H4 (cell line): ENCODE measurements at regions not wholly inside any gene's neighbourhood (a gene's known extent, or its start where the extent isn't known, plus 50 kb on each side); places are given as distances from the start of the nearest gene placed in this dataset.

Experiments
- DNase-seq: peaks from one replicate; pipeline ENCODE4 v3.0.0-alpha.2; 2015; ENCODE audit warnings: low spot score

- no peak for DNase-seq
These were observed 1893.8 kb downstream of the NCAM2 start for GRCh38 chr21:22892028-22892427.

GRCh38 chr21:22892740-22893139, 1894.5 kb downstream of the NCAM2 start:
- DNase-seq = no peak

DNA sequence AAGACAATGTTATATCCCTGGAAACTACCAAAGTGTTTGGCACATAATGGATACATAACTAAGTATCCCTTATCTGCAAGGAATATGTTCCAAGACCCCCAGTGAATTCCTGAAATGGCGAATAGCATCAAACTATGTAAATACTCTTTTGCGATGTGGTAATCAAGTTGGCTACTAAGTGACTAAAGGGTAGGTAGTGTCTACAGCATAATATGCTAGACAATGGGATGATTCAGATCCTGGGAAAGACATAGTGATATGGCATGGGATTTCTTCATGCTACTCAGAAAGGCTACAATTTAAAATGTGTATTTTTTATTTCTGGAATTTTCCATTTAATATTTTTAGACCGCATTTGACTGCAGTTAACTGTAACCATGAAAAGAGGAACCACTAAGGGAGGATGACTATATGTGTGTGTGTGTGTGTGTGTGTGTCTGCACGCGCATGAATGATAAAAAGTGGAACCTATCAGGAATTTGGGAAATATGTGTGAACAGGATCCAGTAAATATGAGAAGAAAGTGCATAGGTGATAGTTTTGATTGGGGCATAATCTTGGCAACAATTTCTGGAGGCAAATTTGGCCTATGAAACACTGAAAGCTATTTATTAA, 1899.9 kb downstream of the NCAM2 start:
- DNase-seq = no peak

GRCh38 chr21:22900490-22900889, 1902.3 kb downstream of the NCAM2 start:
- DNase-seq = peak; percentile 14

DNA sequence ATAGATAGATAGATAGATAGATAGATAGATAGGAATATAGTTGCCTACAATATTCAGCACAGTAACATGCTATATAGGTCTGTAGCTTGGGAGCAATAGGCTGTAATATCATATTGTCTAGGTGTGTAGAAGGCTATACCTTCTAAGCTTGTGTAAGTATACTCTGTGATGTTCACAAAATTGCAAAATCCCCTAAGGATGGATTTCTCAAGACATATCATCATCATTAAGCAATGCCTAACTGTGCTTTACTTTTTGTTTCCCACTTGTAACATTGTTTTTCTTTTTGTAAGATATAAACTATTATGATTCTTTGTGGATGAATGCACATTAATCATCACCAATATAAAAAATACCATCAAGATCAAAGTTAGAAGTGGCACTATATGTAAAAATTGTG, 1905.6 kb downstream of the NCAM2 start:
- no peak for DNase-seq

DNA sequence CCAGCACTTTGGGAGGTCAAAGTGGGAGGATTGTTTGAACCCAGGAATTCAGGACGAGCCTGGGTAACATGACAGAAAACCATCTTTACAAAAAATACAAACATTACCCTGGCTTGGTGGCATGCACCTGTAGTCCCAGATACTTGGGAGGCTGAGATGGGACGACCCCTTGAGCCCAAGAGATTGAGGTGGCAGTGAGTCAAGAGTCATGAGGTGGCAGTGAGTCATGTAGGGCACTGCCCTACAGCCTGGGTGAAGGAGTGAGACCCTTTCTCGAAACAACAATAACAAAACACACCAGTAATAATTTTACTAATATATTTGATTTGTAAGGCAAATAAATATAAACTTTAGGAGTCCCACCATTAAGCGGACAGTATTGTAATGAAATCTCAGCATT, 1906.2 kb downstream of the NCAM2 start:
- no peak for DNase-seq

DNA sequence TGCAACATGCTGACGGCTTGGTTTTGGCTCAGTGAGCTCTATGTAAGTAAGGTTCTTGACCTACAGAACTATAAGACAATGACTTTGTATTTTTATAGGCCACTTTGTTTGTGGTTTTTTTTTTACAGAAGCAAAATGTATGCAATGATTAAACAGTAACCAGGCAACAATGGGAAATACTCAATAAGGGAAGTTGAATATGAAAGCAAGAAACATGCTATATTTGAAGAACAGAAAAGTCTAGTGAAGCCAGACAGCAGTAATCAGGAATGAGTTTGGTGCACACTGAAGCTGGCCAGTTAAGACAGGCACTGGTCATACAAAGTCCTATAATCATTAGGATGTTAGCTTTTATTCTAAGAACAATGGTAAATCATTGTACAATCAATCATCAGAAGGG, 1926.8 kb downstream of the NCAM2 start:
- DNase-seq = no peak

DNA sequence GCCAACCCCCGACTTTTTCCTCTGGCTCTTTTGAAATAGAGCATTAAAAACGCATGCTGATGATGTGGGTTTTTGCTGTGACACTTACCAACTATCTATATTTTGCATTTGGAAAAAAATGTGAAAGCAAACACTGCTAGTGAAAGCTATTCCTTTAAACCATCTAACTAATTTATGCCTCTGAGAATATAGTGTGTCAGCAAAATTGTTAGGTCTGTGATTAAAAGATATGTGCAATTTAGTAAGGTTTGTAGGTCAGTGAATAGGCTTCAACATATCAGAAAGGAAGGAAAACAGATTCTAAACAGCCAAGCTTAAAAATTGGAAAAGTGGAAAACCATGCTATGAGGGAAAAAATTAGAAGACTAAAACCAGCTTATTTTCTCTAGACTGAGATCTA, 1929.3 kb downstream of the NCAM2 start:
- DNase-seq = no peak

DNA sequence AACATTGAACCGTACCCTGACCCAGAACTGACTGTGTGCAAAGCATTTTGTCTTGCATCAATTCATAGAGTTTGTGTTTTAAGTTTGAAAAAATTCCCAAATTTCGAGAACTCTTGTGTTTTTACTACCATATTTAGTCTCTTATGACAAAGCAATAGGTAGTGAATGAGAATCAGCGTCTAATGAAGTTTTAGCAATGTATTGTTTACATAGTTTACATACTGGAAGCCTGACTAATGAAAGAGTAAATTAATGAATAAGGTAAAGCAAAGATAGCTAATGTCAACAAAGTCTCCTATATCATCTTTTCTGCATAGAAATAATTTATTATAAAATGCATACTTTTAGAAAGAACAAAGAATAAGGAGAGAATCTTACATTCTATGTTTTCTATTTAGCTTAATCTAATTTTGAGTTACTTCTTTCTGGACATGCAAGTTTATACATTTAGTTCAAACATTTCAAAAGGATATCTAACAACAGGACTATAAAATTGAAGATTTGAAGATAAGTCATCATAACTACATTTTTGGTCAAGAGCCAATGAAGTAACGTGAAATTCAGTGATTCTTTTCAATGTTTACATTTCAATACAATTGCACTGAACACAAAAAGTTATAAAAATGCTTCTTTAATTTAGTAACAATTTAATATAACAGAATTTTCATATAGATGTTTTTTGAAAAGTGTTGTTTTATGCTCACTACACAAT, 1943.7 kb downstream of the NCAM2 start:
- no peak for DNase-seq

- DNase-seq = no peak
These were observed 1957.3 kb downstream of the NCAM2 start for GRCh38 chr21:22955559-22955958.

GRCh38 chr21:22961258-22961657, 1963.0 kb downstream of the NCAM2 start:
- DNase-seq = no peak

DNA sequence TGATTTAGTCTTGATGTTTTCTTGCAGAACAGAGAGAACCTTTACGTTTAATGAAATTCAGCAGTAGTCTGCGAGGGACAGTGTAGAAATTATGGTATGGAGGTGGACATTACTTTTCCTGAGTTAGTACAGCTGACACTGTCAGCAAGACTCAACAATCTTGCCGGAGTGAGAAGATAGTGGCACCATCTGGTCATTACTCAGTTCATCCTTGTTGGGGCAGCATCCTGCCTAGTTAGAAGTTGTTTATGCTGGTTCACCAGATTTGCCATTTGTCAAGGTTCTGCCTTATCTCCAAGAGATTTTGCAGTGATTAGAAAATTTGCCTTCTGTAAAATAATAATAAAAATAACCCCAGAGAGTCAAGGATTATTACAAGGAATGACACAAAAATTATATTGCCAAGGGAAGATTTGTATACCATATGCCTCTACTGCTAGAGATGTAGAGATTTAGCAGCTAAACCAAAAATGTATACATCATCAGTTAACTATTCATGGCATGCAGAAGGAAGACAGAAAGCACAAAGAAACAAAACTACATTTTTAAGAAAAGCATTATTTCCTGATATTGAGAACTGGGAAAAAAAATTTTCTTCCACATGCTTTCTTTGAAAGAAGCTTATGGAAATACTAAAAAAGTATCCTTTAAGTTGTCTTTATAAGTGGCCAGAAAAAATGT, 1967.4 kb downstream of the NCAM2 start:
- no peak for DNase-seq

- no peak for DNase-seq
These were observed 1983.6 kb downstream of the NCAM2 start for GRCh38 chr21:22981819-22982218.

DNA sequence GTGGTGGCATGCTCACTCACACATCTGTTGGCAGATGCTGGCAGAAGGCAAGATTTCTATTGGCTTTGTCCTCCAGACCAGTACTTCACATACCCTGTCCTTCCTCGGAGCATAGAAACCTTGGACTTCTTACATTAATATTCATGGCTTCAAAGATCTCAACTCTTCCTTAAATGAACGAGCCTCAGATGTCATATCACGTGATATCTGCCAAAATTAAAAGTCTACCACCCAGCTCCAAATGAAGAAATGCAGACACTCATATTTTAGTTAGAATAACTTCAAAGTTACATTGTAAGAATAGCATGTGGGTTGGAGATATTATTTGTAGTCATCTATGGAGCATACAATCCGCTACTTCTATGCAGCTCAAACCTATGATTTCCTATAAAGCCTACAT, 1994.9 kb downstream of the NCAM2 start:
- no peak for DNase-seq

- no peak for DNase-seq
These were observed 1995.8 kb downstream of the NCAM2 start for GRCh38 chr21:22993822-22994574.

DNA sequence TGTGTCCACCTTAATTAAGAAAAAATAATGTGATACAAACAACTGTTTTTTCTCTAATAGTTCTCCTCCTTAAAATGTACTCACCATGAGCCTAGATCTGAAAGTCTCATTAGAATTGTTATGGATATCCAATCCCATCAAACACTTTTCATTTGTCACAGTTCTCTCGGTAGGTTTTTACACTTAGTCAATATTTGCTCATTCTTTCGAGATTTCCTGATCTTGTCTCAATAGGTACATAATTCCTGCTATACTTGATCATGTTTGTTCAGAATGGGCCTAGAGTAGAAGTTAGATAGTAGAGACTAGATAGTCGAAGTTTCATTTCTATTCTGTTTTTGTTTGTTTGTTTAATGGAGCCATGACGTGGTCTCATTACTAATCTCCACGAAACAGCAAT, 2005.7 kb downstream of the NCAM2 start:
- DNase-seq = no peak

GRCh38 chr21:23008601-23009202, 2010.5 kb downstream of the NCAM2 start:
- no peak for DNase-seq

GRCh38 chr21:23009360-23009759, 2011.2 kb downstream of the NCAM2 start:
- DNase-seq = no peak

DNA sequence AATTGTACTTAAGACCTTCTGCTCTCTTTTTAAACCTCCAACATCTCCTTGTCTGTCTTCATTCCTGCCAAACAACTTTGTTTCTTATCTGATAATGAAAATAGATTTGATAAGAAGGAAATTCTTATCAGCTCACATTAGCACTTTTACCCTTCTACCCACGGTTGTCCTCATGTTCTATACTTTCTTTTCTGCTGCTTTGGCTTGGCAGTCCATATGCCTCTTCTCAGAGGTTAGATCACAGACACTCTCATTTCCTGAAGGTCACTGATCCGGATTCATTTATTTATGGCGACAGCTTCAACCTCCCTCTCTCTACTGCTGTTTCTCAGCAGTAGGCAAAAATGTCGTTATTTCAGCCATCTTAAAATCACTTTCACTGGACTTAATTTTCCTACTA, 2015.8 kb downstream of the NCAM2 start:
- no peak for DNase-seq

DNA sequence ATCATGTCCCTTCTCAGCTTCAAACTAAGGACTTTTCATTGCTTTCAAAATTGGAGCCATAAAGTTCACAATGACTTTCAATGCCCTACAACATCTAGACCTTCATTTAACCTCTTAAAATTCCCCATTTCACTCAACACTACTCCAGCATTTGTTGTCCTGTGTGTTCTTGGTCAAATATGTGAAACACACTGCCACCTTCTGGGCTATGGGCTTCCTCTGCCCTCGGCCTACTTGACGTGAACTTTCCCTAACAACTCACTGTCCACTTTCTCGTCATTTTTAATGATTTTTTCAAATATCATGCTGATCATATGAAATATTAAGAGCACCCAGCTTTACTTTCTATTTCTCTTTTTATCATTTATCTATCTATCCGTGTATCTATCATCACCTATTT, 2018.4 kb downstream of the NCAM2 start:
- peak; percentile 56 for DNase-seq

GRCh38 chr21:23017989-23018388, 2019.8 kb downstream of the NCAM2 start:
- DNase-seq = no peak

DNA sequence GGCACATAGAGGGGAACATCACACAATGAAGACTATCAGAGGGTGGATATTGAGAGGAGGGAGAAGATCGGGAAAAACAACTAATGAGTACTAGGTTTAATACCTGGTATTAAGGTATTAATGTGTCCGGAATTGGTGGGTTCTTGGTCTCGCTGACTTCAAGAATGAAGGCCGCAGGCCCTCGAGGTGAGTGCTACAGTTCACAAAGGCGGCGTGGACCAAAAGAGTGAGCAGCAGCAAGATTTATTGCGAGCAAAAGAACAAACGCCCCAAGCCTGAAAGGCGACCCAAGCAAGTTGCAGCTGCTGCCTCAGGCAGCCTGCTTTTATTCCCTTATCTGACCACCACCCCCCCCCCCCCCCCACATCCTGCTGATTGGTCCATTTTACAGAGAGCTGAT, 2022.8 kb downstream of the NCAM2 start:
- DNase-seq = no peak
